ENCODE measurements at regions not wholly inside any gene's neighbourhood (a gene's known extent, or its start where the extent isn't known, plus 50 kb on each side); places are given as distances from the start of the nearest gene placed in this dataset.

- no peak overlapping the region for H3K4me3 ChIP-seq (ENCODE audit: low read depth, low read length)
- TF ChIP-seq CTCF (conservative IDR thresholded peaks at IDR 0.05; ENCODE audit: low read depth, low read length) = no peak
- DNase-seq (ENCODE audit: low read depth) = no peak
These were observed 857.4 kb upstream of the CDH2 start for GRCh38 chr18:29034113-29034856.

DNA sequence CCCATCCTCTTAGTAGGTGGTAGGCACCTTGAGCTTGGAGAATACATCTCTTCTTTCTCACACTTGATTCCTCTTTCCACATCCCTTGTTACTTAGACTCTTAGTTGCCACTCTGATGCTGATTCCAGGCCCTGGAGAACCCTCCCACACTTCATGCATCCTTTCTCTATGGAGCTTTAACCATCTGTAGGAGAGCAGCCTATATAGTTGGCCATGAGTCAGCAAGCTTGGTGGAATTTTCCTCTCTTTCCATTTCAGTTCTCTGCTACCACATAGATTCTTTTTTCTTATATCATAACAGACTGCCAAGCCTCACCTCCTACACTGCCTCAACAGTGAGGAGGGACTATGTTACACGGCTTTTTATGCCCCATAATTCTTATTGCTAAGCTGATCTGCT is 851.6 kb upstream of the CDH2 start:
- H3K4me3 ChIP-seq (ENCODE audit: low read depth, low read length) = no peak overlapping the region
- TF ChIP-seq CTCF (conservative IDR thresholded peaks at IDR 0.05; ENCODE audit: low read depth, low read length) = no peak

DNA sequence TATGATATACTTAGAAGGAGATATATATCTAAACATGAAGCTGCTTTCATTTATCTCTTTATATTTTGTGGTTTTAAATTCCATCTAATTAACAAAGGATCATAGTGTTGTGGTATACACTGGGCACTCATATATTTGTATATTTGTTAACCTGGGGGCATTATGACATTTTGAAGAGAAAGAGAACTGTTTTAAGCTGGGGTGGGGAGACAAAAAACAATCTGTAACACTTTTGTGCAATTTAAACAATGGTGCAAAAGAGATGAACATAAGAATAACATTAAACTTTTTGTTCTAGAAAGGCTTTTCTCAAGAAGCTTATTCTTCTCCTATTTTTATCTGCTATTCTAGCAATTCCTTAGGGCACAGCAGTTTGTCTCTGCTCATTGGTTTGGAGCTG is 842.0 kb upstream of the CDH2 start:
- no peak for TF ChIP-seq CTCF (conservative IDR thresholded peaks at IDR 0.05; ENCODE audit: low read depth, low read length)
- no peak for DNase-seq (ENCODE audit: low read depth)
- no peak overlapping the region for H3K4me3 ChIP-seq (ENCODE audit: low read depth, low read length)

More for the DNA sequence above, 851.6 kb upstream of the CDH2 start:
- no peak for DNase-seq (ENCODE audit: low read depth)

DNA sequence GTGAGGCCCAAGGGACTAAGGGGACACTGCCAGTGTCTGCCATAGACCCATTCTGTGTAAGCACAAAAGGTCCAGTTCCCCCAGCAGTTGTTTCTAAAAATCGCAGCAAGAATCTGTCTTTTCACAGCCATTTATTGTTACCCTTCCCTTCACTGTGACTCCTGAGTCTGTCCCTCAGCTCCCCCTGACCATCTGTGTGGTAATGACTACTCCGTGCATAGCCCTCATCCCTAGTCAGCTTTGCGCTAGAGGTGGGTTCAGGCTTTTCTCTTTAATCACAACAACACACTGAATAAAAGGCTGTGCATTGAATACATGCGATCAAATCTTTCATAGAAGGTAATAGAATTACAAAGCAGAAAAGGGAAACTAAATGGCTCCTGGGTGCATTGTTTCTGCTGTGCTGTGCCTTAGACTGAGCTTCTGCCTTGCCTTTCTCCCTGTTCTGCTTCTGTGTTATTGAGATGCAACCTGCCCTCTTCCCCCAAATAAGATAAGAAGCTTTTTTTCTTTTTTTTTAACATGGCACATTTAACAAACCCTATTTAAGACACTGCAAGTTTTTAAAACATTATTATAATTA is 836.0 kb upstream of the CDH2 start:
- no peak for DNase-seq (ENCODE audit: low read depth)
- no peak overlapping the region for H3K4me3 ChIP-seq (ENCODE audit: low read depth, low read length)
- no peak for TF ChIP-seq CTCF (conservative IDR thresholded peaks at IDR 0.05; ENCODE audit: low read depth, low read length)

DNA sequence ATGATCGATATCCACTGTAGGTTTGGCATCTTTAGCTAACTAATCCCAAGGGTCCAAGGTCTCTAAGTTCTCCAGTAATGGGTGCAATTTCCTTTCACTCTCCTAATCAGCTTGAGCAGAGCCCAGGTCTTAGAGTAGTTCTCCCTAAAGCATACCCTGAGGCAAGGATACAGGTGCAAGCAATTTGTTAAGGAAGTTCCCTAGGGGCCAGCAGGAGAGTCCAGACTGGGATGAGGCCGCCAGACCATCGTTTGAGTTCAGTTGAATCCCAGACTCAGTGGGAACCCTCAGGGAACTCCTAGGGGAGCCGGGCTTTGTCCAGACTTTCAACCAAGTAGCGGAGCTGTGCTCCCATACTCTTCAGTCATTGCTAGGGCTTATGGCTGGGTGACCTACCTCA is 835.4 kb upstream of the CDH2 start:
- TF ChIP-seq CTCF (conservative IDR thresholded peaks at IDR 0.05; ENCODE audit: low read depth, low read length) = no peak
- no peak for DNase-seq (ENCODE audit: low read depth)
- H3K4me3 ChIP-seq (ENCODE audit: low read depth, low read length) = no peak overlapping the region

- TF ChIP-seq CTCF (conservative IDR thresholded peaks at IDR 0.05; ENCODE audit: low read depth, low read length) = no peak
- DNase-seq (ENCODE audit: low read depth) = no peak
- no peak overlapping the region for H3K4me3 ChIP-seq (ENCODE audit: low read depth, low read length)
These were observed 832.4 kb upstream of the CDH2 start for GRCh38 chr18:29009250-29009803.
